HG02938 (cell line): ENCODE measurements at regions not wholly inside any gene's neighbourhood (a gene's known extent, or its start where the extent isn't known, plus 50 kb on each side); places are given as distances from the start of the nearest gene placed in this dataset.

Experiments
- ATAC-seq: cut with Tn5 transposase; IDR thresholded peaks from one replicate; pipeline ENCODE4 v1.9.1; 2021; ENCODE audit warnings: mild to moderate bottlenecking, moderate library complexity; ENCODE audit not compliant: unreplicated experiment

DNA sequence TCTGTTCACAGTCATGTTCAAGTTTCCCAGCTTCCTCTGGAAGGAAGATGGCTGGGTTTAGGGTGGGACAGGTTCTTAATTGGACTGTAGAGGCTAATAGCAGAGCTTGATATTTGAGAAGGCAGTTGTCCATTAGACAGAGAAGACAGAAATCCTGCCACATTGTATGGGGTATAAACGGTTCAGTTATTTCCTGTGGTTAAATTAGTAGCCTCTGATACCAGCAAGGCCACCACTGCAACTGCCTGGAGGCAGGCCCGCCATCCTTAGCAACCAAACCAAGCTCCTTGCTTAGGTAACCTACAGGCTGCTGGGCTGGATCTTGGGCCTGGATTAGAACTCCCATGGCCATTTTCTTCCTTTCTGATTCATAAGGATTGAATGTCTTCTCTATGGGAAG is 1367.0 kb downstream of the PCDH7 start:
- no peak for ATAC-seq

DNA sequence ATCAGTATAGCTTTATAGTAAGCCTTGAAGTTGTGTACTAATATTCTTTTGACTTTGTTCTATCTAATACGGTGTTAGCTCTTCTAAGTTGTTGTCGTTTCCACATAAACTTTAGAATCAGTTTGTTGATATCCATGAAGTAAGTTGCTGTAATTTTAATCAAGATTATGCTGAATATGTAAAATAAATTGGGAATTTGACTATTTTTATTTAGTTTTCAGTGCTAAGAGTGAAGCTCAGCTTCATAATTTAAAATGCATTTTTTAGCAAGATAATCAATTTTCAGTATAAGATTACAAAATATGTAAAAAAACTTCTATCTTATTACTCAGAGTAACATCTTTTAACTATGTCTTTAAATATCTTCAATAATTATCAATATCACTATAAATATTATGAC is 1374.8 kb downstream of the PCDH7 start:
- no peak for ATAC-seq

DNA sequence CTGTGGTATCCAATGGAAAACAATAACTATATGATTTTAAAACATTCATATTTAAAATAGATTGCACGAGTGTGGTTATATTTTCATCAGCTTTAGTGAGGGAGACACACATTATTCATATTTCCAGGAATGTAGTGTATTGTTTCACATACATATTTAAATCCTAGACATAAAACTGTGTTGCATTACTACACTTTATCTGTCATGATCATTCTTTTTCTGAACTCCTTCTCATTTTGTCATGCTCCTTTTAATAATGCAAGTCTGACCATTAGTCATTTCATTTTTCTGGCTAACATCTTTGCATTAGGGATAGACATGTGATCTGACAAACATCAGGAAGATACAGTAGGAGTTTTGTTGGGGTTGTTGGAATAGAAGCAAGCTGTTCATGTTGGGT is 1382.7 kb downstream of the PCDH7 start:
- ATAC-seq: no peak

DNA sequence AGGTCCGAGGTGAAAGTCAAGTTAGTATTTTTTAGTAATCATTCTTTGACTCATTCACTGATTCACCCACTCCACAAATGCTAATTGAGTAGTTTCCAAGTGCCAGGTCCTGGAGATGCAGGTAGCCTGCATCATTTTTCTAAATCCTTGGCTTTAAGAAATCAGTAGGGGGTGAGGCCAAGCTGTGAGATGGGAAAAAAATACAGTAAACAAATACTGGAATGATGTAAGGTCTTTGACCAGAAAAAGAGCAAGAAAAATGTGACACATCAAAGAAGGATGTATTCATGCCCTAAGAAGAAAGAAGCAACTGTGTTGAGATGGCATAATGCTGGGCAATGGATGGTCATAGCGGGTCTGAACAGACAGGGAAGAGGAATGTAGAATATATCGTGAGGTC is 1386.6 kb downstream of the PCDH7 start:
- ATAC-seq: no peak

DNA sequence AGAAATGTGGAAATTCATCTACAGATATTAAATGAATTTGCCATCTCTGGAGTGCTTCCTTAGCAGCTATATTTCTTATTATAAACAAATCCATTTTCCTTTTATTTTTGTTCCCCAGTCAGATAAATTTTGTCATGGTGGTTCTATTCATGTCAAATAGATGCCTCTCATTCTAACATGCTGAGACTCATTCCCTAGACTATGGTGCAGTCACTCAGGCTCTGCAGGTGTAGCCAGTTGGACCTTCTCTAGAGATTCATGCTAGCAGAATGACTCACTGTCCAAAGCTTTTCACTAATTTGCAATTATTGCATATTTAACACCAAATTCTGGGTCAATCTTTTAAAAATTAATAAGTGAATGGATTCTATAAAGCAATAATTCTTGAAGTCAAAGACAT is 1392.7 kb downstream of the PCDH7 start:
- no peak for ATAC-seq

DNA sequence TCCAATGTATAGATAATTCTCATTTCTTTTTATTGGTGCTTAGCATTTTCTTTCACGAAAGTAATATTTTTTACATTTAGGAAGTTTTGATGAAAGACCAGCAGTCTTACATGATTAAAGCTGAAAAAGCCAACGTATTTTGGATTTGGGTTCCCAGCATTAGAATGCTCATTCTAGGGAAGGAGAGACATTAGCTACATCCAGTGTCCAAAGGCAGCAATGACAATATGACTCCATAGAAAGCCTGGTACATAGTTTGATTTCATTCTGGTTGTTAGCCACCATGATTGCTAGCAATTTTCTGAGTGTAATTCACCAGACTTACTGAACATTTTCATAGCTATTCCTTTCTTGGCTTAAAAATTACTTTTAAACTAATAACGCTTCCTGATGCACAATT is 1397.5 kb downstream of the PCDH7 start:
- ATAC-seq: no peak

DNA sequence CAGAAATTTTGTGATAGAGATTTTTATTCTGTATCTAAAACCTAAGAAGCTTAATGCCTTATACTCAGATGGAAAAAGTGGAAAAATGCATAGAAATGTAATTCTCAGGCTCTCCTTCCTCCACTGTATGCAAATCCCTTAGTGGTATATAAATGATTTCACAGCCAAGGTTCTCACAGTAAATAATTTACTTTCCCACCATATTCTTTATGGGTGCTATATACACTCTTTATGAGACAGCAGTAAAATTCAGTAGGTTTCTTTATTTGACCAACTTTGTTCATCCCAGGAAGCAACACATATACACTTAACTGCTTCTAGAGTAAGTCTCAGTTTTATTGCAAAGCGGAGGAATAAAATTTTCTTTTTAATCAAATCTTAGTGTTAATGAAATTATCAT is 1399.7 kb downstream of the PCDH7 start:
- ATAC-seq: no peak

DNA sequence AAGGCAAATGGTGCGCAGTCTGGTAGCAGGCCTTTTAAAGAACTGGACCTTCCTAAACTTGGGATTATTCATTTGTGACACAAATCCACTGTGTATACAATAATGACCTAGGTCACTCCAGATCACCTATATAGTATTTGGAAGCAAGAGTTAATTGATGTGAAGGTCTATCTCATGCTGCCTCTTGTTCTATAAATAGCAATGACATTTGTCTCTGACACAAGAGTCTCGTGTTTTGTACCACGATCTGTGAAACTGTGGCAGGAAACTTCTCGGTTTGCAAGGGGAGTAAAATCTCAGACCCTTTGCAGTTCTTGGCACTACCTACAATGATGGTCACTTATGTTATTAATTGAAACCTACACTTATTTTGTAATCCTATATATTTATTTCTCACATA is 1408.4 kb downstream of the PCDH7 start:
- no peak for ATAC-seq

DNA sequence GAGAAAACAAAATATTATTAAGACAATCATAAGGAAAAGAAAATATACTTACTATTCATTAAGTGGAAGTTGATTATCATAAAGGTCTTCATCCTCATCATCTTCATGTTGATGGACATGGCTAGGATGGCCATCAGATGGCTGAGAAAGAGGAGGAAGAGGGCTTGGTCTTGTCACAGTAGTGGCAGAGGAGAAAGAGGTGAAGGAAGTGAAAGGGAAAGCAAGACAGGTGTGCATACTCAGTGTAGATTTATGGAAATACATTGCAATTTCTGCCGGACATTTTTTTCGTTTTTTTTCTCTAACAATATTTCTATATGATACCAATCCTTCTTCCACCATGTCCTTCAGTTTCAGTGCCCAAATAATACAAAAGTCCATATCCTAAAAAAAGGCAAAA is 1409.8 kb downstream of the PCDH7 start:
- ATAC-seq: no peak

DNA sequence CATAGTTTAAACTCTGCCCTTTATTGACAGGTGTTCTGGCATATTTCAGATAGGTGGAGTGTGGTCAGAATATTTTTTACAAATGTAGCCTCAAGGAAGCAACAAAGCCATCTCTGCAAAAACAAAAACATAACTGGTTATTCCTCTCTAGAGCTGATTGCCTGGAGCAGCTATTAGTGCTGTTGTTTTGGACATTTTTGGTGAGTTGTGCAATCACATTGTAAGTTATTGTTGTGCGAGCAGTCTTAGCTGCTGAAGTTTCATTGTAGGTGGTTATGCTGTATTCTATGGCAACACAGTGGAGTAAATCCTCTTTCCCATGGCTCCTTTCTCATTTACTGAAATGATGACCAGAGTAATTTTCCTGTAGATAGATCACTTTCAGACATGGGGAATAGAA is 1413.0 kb downstream of the PCDH7 start:
- ATAC-seq: no peak

DNA sequence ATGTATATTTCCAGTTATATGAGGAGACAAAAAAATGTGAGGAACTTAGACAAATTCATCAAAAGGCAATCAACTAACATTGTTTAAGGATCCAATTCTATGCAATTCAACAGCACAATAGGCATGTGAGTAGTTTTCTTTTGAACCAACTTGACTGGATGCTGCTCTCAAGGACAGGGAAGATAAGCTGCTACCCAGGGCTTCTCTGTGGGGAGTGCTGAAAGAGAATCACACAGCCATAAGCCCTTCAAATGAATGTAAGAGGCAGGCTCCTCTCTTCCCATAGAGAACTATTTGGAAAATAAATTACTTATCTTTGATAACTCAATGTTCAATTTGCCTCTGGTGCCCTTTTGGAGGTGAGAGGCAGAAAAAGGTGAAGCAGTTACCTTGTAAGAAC is 1413.6 kb downstream of the PCDH7 start:
- ATAC-seq: no peak

GRCh38 chr4:32135642-32136041 is 1415.5 kb downstream of the PCDH7 start:
- no peak for ATAC-seq

- ATAC-seq: no peak
Measured at GRCh38 chr4:32136081-32136787, 1416.1 kb downstream of the PCDH7 start.

- ATAC-seq: no peak
Measured at GRCh38 chr4:32140636-32141035, 1420.5 kb downstream of the PCDH7 start.

DNA sequence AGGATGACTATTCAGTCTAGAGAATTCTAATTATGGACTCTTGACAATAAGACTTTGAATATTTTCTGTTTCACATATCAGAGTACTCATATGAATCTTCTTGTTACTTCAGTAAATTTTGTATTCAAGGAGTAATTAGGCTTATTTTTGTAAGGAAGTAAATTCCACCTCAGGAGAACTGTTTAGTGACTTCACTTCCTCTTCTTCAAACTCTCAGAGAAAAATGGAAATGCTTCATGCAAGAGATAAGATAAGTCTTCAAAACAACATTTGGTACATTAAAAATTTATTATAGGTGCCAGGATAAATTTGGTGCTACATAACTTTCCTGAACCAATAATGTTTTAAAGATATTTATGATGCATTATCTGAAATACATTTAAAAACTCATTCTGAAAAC is 1421.9 kb downstream of the PCDH7 start:
- ATAC-seq: no peak

- no peak for ATAC-seq
Measured at GRCh38 chr4:32145987-32146386, 1425.8 kb downstream of the PCDH7 start.

DNA sequence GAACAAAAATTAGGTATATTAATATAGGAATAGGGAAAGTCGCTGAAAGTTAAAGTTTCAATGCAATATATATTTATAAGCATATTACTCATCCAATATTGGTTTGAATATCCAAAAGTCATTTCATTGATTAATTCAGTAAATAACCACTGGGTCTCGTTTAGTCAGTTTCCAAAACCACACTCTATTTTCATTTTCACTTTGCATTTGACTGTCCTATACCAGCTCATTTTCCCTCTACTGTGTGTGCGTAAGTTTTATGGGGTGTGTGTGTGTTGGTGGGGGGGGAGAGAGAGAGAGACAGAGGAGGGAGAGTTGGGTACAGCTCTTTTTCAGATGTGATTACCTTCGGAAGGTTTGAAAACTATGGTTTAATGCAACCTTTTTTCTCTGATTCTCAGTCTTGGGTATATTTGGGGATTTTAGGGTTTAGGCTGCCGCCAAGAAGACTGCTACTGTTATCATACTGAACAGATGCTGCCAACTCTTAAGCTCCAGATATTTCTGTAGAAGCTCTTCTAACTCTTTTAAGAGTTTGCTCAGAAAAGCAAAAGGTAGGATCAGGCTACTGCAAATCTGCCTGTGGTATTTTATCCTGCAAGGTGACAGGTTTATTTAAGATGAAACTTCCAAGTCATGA is 1427.4 kb downstream of the PCDH7 start:
- ATAC-seq: no peak

DNA sequence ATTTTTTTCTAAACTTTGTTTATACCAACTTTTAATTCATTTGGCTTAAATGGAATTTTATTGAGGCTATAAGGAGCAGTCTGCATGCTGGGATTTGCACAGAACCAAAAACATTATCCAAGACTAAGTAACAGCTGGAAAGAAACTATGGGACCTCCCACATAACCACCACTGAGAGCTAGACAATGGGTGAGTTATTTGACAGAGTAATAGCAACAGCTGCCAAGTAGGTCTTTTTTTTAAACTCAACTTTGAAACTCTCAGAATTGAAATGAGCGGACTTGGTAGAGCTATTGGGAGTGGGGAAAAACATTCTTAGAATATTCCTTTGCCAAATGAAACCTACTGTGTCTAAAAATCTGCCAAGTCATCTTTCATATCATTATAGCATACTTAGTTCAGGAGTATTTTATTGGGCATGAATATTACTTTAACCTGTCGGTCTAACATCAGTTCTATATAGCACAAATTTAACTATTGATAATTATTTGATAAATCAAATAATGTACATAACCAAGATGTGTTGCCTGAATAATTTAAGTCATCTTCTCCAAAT is 1428.0 kb downstream of the PCDH7 start:
- ATAC-seq: no peak

DNA sequence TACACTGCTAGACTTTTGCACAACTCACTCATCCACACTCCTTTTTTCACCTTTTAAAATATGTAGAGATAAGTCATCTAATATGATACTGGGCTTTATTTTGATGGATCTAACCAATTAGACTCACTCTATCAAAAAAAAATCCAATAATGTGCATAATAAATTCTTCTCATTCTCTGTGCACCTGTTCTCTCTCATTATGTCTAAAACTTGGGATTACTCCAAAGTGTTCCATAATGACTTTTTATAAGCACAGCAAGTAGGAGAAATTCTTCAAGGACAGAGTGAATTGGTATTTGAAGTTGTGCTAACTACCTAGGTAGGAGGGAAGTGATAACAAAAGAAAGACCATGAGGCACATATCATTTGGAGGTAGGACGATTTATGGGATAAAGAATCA is 1438.8 kb downstream of the PCDH7 start:
- no peak for ATAC-seq

DNA sequence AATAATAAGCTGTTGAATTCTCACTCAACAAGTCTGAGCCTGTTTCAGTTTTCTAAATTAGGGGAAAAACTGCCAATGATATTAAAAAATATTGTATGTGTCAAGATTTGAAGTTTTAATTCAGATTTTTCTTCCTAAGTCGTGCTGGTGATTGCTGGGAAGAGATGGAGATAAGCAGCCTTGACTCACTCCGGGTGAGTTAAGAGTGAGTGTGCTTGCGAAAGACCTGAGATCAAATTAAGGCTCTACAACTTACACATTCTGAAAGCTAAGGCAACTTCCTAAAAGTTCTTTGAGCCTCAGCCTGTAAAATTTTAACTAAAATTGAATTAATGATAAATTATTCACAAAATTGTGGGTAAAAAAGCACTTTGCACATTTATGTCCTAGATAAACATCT is 1441.2 kb downstream of the PCDH7 start:
- no peak for ATAC-seq

DNA sequence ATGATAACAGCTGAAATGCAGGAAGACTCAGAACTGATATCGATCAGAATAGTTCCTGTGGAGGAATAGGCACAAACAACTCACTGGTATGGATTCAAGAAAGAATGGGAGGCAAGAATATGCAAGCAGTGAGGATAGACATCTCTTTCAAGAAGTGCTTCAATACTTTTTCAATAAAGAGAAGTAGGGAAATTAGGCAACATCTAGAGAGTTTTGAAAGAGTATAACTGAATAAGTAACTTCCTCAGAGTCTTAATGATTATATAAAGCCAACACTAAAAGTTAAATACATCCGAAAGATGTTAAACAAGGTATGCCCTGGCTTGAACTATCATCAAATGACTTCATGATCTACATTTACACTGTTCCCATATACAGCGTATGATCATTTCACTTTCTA is 1443.0 kb downstream of the PCDH7 start:
- ATAC-seq: no peak

DNA sequence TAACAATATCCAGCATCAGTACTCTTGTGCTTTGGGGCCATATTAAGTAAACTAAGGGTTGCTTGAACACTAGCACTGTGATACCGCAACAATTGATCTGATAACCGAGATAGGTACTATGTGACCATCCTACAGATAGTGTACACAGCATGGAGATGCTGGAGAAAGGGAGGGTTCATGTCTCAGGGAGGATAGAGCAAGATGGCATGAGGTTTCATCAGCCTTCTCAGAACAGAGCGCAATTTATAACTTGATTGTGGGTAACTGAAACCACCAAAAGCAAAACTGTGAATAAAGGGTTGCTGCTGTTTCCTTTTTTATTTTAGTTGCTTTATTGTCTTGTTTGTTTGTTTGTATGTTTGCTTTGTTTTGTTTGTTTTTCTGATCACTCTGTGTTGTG is 1449.7 kb downstream of the PCDH7 start:
- no peak for ATAC-seq

DNA sequence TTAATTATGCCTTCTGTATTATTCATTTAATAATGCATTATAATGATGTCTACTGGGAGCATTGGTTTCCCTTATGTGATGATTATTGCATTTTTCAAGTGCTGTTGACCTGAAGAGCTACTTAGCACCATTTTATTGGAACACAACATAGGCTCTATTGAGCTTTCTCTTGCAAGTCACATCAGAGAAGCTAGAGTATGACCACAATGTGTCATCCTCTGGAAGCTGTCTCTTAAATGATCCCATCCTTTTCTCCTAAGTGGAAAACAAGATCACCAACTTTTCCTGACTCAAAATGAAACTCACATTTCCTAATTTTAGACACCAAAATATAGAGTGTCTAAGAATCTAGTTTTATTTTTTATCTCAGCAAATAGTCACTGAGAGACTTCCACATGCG is 1451.9 kb downstream of the PCDH7 start:
- ATAC-seq: no peak
